ENCODE measurements at regions not wholly inside any gene's neighbourhood (a gene's known extent, or its start where the extent isn't known, plus 50 kb on each side); places are given as distances from the start of the nearest gene placed in this dataset.

GRCh38 chr11:25958045-25958444 lies 373.9 kb upstream of the ANO3 start:
- TF ChIP-seq CTCF (IDR thresholded peaks at IDR 0.05) (no peak), EP300 (IDR thresholded peaks at IDR 0.05) (no peak)

Measured in upper lobe of left lung (tissue), 4 donors.